GM19099 (cell line): ENCODE measurements at regions not wholly inside any gene's neighbourhood (a gene's known extent, or its start where the extent isn't known, plus 50 kb on each side); places are given as distances from the start of the nearest gene placed in this dataset.

ENCODE experiments used
- POLR2A ChIP-seq: IDR thresholded peaks from 3 replicates; pipeline ENCODE4 v1.6.1; 2011; ENCODE audit warnings: low read depth; ENCODE audit not compliant: insufficient read length; ENCODE audit errors: extremely low read depth

- TF ChIP-seq POLR2A, result no peak
Observed at GRCh38 chr10:52999681-53000080, 227.1 kb upstream of the MBL2 start.

DNA sequence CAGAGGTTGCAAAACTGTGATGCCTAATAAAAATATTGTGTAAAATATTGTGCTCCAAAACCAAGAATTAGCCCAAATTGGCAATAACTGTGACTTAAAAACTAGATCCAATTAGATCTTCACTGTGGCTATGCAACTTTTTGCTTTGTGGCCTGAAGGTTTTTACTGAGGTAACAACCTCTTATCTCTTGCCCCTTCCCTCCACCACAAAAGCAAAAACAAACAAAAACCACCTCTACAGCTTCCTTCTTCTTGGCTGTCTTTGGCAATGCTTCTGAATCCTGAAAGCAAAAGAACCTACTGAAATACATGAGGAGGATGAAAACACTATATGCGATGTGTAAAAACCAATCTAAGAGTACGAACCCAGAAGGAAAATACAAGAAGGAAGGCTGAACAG lies 226.7 kb upstream of the MBL2 start:
- no peak for TF ChIP-seq POLR2A

DNA sequence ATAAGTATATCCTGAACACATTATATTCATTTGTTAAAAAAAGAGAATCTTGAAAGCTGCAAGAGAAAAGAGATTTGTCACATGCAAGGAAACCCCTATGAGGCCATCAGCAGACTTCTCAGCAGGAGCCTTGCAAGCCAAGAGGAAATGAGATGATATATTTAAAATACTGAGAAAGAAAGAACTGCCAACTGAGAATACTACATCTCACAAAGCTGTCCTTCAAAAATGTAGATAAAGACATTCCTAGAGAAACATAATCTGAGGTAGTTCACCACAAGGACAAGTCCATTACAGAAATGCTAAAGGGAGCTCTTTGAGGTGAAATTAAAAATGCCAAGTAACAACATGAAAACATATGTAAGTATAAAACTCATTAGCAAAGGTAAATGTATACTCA lies 224.4 kb upstream of the MBL2 start:
- TF ChIP-seq POLR2A, result no peak

GRCh38 chr10:52994370-52994769 lies 221.8 kb upstream of the MBL2 start:
- TF ChIP-seq POLR2A, result no peak

DNA sequence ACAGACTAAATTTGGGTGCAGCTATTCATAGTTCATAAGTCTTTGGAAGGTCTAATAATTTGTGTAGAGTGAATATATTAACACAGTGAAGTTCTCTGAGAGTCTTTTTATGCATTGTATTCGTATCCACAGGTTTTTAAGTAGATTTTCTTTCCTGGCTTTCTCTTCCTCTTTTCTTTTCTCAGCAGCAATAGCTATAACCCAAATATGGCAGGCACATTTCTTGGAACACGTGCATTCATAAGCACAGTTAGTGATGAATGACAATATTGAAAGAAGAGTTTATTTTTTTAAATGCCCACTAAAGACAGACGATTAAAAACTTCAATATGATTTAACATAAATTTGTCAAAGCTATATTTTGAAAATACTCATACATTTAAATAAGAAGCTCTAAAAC lies 220.5 kb upstream of the MBL2 start:
- no peak for TF ChIP-seq POLR2A

- TF ChIP-seq POLR2A, result no peak
Observed at GRCh38 chr10:52992567-52992966, 220.0 kb upstream of the MBL2 start.

DNA sequence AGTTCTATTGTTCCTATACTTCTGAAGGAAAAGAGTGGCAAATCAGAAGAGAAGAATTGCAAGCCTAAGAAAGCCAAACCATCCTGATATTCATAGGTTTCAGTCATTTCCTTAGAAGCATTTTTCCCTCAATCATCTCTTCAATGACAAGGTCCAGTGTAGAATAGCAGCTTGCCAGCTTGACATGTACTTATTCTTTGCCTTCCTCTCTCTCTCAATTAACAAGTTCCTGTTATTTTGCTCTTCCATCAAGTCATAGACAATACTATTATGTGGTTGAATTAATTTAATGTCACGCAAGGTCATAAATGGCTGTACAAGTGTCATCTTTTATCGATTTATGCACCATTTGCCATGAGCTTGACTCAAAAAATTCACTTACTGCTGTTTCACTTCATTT lies 216.3 kb upstream of the MBL2 start:
- no peak for TF ChIP-seq POLR2A

DNA sequence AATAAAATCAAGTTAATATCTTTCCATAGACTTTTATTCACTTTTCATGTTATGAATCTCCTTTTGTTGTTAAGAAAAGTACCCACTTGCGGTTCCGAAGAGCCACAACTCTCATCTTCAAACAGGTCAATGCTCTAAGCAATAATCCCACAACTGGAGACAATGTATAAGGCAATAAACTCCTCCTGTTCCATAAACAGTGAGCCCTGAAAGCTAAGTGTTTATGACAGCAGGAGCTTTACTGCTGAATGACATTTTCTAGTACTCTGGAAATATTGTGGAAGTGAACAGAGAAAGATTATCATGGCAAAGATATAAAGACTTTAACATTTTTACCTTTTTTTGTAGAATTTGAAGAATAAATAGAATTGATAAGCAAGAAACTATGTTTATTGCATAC lies 213.5 kb upstream of the MBL2 start:
- no peak for TF ChIP-seq POLR2A

DNA sequence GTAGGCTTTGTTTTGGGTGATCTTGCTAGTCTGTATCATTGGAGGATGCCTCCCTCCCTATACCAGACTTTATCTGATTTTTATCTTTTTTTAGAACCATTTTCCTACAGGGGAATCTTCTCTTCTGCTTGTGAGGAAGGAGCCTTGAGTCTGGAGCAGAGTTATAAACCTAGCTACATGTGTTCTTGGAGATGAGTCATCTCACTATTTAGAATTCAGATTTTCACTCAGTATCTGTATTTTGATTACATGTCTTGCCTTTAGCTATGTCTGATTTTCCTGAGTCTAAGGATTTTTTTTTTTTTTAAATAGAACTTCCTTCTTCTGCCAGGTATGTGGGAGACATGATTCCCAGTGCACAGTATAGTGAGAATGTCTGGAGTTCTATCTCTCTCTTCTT lies 211.6 kb upstream of the MBL2 start:
- no peak for TF ChIP-seq POLR2A

DNA sequence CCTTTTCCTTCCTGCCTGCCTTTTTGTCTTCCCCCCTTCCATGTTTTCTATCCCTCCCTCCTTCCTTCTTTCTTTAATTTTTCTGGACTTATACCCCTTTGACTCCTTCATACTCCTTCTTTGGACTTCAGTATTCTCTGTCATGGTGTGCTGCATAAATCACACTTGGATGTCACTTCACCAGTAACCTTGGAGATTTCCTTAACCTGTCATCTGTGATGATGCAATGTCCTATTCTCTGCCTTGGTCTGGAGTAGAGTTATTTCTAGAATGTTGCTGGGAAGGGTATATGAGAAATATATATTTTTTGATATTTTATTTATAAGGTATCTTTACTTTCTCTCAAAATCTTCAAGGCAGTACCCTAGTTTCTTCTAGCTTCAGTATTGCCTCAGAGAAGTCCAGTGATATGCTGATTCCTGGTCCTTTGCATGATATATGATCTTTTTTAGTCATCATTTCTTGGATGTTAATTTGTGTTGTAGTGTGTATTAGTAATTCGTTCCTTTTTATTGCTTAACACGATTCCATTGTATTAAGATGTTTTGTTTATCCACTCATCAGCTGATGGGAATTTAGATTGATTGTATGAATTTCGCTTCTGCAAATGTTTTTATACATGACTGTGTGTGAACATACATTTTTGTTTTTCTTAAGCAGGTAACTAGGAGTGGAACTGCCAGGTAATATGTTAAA lies 206.9 kb upstream of the MBL2 start:
- no peak for TF ChIP-seq POLR2A

GRCh38 chr10:52977581-52977980 lies 205.0 kb upstream of the MBL2 start:
- no peak for TF ChIP-seq POLR2A

- no peak for TF ChIP-seq POLR2A
Observed at GRCh38 chr10:52967806-52968795, 195.5 kb upstream of the MBL2 start.

DNA sequence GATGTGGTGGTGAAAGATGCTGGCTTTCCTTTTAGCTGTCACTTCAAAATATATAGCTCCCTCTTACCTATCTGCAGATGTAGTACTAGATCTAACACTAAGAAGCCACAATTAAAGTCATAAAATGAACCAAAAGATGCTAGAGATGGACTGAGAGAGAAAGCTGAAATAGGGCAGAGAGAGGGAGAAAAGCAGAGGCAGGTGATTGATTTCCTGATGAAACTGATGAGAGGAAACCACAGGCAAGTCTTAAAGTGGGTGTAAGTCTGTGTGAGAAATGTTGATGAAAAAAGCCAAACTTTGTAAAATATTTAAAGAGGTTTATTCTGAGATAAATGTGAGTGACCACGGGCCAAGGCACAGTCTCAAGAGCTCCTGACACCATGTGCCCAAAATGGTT lies 194.3 kb upstream of the MBL2 start:
- no peak for TF ChIP-seq POLR2A

DNA sequence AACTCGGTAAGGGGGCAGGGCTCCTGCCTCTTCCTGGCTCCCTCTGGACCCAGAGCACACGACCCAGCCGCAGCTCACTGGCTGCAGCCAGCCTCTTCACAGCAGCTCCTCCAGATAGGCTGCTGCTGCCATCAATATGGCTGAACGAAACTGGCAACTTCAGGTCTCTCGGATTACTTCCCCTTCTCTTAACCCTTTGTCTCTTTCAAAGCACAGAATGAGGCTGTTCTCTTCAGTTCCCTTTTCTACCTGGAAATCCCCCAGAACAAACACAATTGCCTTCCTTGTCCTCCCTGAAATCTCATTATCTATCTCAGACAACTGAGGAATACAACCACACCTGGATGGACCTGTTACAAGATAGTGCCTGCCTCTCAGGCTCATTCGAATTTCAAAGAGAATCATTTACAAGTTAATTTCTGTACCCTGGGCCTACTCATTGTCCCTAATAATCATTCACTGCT lies 193.4 kb upstream of the MBL2 start:
- peak; percentile 22 for TF ChIP-seq POLR2A

GRCh38 chr10:52965509-52965908 lies 192.9 kb upstream of the MBL2 start:
- TF ChIP-seq POLR2A, result no peak

DNA sequence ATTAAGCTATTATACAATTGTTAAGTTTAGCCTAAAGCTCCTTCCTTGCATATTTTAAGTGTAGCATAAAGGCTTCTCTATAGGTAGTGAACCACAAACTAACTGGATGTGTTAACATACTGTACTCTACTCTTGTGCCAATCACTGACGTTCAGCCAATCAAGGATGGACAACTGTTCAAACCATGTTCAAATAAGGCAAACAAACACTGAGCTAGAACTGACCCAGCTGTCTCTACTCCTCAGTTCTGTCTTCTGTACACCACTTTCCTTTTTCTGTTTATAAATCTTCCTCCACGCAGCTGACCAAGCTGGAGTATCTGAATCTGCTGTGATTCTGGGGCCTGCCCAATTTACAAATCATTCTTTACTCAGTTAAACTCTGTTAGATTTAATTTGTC lies 188.7 kb upstream of the MBL2 start:
- TF ChIP-seq POLR2A, result no peak
